OCI-LY3 (cell line): ENCODE measurements at regions not wholly inside any gene's neighbourhood (a gene's known extent, or its start where the extent isn't known, plus 50 kb on each side); places are given as distances from the start of the nearest gene placed in this dataset.

Experiments
- H2AFZ ChIP-seq: fragments of 200-600, 300-600 bp; shearing (Covaris generic); 2 replicates; pipeline ENCODE4 v1.6.0; 2014; ENCODE audit warnings: antibody characterized with exemption, low read depth, low read length
- H3K27ac ChIP-seq: fragments of 200-600, 300-600 bp; sonication (generic); 2 replicates; pipeline ENCODE4 v1.5.1; 2014; ENCODE audit warnings: mild to moderate bottlenecking, low read length, moderate library complexity, mixed read lengths
- H3K27me3 ChIP-seq: fragments of 200-600, 300-600 bp; sonication (generic); 2 replicates; pipeline ENCODE4 v1.6.1; 2014; ENCODE audit warnings: low read depth, low read length, mixed read lengths
- H3K36me3 ChIP-seq: fragments of 200-600, 300-600 bp; sonication (generic); replicated peaks from 2 replicates; pipeline ENCODE3; 2014; ENCODE audit warnings: low read depth, low read length, mixed read lengths
- H3K4me1 ChIP-seq: fragments of 300-600, 200-600 bp; sonication (generic); 2 replicates; pipeline ENCODE4 v1.6.1; 2014; ENCODE audit warnings: low read length, mixed read lengths
- H3K4me2 ChIP-seq: fragments of 200-600, 300-600 bp; sonication (generic); 2 replicates; pipeline ENCODE4 v1.6.1; 2014; ENCODE audit warnings: low read length, mixed read lengths
- H3K4me3 ChIP-seq: fragments of 300-600, 200-600 bp; sonication (generic); 2 replicates; pipeline ENCODE4 v1.5.1; 2014; ENCODE audit warnings: antibody characterized with exemption, mild to moderate bottlenecking, low read length, moderate library complexity
- H3K79me2 ChIP-seq: fragments of 300-600, 200-600 bp; shearing (Covaris generic); 2 replicates; pipeline ENCODE4 v1.6.1; 2014; ENCODE audit warnings: mild to moderate bottlenecking, low read length, mixed read lengths
- H3K9ac ChIP-seq: fragments of 300-600, 200-600 bp; shearing (Covaris generic); 2 replicates; pipeline ENCODE4 v1.6.0; 2014; ENCODE audit warnings: mild to moderate bottlenecking, low read length, moderate library complexity
- H3K9me3 ChIP-seq: fragments of 200-600, 300-600 bp; shearing (Covaris generic); 2 replicates; pipeline ENCODE4 v1.6.1; 2014; ENCODE audit warnings: low read length, mixed read lengths; ENCODE audit not compliant: insufficient read depth
- H4K20me1 ChIP-seq: fragments of 200-600, 300-600 bp; sonication (generic); 2 replicates; pipeline ENCODE4 v1.6.1; 2016; ENCODE audit warnings: low read length, mixed read lengths; ENCODE audit not compliant: insufficient read depth
- CTCF ChIP-seq: fragments of 200-600, 300-600 bp; sonication (generic); IDR thresholded peaks from 2 replicates; pipeline ENCODE4 v1.5.1; 2014; ENCODE audit warnings: antibody characterized with exemption, low read length, low read depth
- EZH2phosphoT487 ChIP-seq: fragments of 200-600 bp; shearing (Covaris generic); IDR thresholded peaks from 2 replicates; pipeline ENCODE4 v1.6.1; 2018; ENCODE audit warnings: antibody characterized with exemption, mixed run types, low read depth

- no peak for TF ChIP-seq CTCF
- TF ChIP-seq EZH2phosphoT487: no peak
- H3K4me3 ChIP-seq: no peak overlapping the region
- H4K20me1 ChIP-seq: no peaks in the 10 kb centered on the region
- H3K36me3 ChIP-seq: no peaks in the 10 kb centered on the region
- no peaks in the 10 kb centered on the region for H3K4me1 ChIP-seq
- H2AFZ ChIP-seq: no peak overlapping the region
- no peak overlapping the region for H3K9ac ChIP-seq
- no peaks in the 10 kb centered on the region for H3K27me3 ChIP-seq
- no peak overlapping the region for H3K4me2 ChIP-seq
- no peaks in the 10 kb centered on the region for H3K9me3 ChIP-seq
- no peak overlapping the region for H3K27ac ChIP-seq
- no peaks in the 10 kb centered on the region for H3K79me2 ChIP-seq
These were observed 496.6 kb downstream of the ADGRL2 start for GRCh38 chr1:82297139-82297896.

DNA sequence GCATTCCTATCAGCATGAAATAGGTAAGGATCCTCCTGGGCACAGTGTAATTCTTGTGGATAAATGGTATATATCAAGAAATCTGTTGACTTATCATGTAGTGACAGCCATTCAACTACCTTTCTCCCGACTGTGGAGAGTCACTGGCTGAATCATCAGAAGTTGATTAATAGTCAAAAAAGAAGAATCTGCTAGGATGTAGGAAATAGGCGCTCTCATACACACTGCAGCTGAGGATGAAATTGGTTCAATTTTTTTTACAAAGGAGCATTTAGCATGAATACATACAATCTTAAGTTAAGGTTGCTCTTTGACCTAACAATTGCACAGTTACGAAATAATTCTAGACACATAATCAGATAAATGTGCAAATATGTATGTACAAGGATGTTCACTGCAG, 486.8 kb downstream of the ADGRL2 start:
- Histone ChIP-seq H3K9me3 (no peaks in the 10 kb centered on the region), H3K27me3 (no peaks in the 10 kb centered on the region), H3K27ac (no peak overlapping the region), H3K9ac (no peak overlapping the region), H3K4me3 (no peak overlapping the region), H4K20me1 (no peaks in the 10 kb centered on the region), H3K36me3 (no peaks in the 10 kb centered on the region), H3K4me1 (peaks cover 11% of the 10 kb centered on the region), H3K79me2 (no peaks in the 10 kb centered on the region), H2AFZ (no peak overlapping the region), H3K4me2 (no peak overlapping the region)
- no peak for TF ChIP-seq CTCF
- TF ChIP-seq EZH2phosphoT487: no peak

- no peak overlapping the region for H3K27ac ChIP-seq
- peaks cover 5% of the 10 kb centered on the region for H3K36me3 ChIP-seq
- H3K79me2 ChIP-seq: no peaks in the 10 kb centered on the region
- peaks cover 18% of the 10 kb centered on the region for H3K4me1 ChIP-seq
- H3K9ac ChIP-seq: no peak overlapping the region
- no peak overlapping the region for H3K4me3 ChIP-seq
- no peaks in the 10 kb centered on the region for H3K27me3 ChIP-seq
- H4K20me1 ChIP-seq: no peaks in the 10 kb centered on the region
- H3K4me2 ChIP-seq: no peak overlapping the region
- H2AFZ ChIP-seq: no peak overlapping the region
- TF ChIP-seq CTCF: no peak
- H3K9me3 ChIP-seq: 0 out of 2 replicates have a peak, but pooled peaks cover 6% of the 10 kb centered on the region
These were observed 483.5 kb downstream of the ADGRL2 start for GRCh38 chr1:82284213-82284612.

DNA sequence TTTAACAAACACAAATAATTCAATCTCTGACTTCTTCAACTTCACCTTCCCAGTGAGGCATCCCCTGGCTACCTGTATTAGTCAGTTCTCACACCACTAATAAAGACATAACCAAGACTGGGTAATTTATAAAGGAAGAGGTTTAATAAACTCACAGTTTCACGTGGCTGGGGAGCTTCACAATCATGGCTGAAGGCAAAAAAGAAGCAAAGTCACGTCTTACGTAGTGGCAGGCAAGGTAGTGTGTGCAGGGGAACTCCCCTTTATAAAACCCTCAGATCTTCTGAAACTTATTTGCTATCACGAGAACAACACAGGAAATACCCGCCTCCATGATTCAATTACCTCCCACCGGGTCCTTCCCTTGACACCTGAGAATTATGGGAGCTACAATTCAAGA, 478.5 kb downstream of the ADGRL2 start:
- Histone ChIP-seq H3K9me3 (0 out of 2 replicates have a peak, but pooled peaks cover 6% of the 10 kb centered on the region), H3K4me1 (peaks cover 15% of the 10 kb centered on the region), H3K27ac (peak overlapping the region; percentile 64), H3K9ac (peak overlapping the region; percentile 54; the same call in 1 of the 2 replicates), H3K27me3 (no peaks in the 10 kb centered on the region), H3K36me3 (peaks cover 10% of the 10 kb centered on the region), H3K4me3 (peak overlapping the region; percentile 57; the same call in 1 of the 2 replicates), H3K79me2 (no peaks in the 10 kb centered on the region), H4K20me1 (no peaks in the 10 kb centered on the region), H3K4me2 (peak overlapping the region; percentile 45), H2AFZ (peak overlapping the region; percentile 63; the same call in 1 of the 2 replicates)
- TF ChIP-seq EZH2phosphoT487 (no peak), CTCF (no peak)
